ENCODE measurements at regions not wholly inside any gene's neighbourhood (a gene's known extent, or its start where the extent isn't known, plus 50 kb on each side); places are given as distances from the start of the nearest gene placed in this dataset.

DNA sequence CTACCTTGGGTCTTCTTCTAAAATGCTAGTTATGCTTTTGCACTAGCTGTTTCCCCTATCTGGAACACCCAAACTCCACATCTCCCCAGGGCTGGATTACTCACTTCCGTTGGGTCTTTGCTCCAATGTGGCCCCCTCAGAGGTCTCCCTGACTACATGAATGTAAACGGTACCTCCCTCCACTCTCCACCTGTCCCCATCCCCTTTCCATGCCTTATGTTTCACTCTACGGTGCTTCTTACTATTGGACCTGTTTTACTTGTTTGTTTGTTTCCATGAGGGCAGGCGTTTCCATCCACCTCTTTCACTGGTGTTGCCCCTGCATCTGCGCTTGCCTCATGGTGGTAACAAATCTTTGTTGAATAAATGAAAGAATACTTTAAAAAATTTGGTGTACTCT is 256.4 kb downstream of the SNAPC1 start:
- Histone ChIP-seq H3K4me3 (no peak overlapping the region), H3K36me3 (no peaks in the 10 kb centered on the region), H3K9me3 (no peaks in the 10 kb centered on the region), H3K27ac (no peak overlapping the region), H3K27me3 (replicated peaks; ENCODE audit: insufficient read depth) (no peaks in the 10 kb centered on the region), H3K4me1 (replicated peaks) (no peaks in the 10 kb centered on the region)
- 86% methylated on average over 5 of the region's 5 CpGs for whole genome bisulfite sequencing
- no peak for DNase-seq (ENCODE audit: low spot score)
- TF ChIP-seq POLR2A (IDR thresholded peaks at IDR 0.05) (no peak), POLR2AphosphoS5 (IDR thresholded peaks at IDR 0.05) (no peak)
- TF ChIP-seq, protein P1, sequence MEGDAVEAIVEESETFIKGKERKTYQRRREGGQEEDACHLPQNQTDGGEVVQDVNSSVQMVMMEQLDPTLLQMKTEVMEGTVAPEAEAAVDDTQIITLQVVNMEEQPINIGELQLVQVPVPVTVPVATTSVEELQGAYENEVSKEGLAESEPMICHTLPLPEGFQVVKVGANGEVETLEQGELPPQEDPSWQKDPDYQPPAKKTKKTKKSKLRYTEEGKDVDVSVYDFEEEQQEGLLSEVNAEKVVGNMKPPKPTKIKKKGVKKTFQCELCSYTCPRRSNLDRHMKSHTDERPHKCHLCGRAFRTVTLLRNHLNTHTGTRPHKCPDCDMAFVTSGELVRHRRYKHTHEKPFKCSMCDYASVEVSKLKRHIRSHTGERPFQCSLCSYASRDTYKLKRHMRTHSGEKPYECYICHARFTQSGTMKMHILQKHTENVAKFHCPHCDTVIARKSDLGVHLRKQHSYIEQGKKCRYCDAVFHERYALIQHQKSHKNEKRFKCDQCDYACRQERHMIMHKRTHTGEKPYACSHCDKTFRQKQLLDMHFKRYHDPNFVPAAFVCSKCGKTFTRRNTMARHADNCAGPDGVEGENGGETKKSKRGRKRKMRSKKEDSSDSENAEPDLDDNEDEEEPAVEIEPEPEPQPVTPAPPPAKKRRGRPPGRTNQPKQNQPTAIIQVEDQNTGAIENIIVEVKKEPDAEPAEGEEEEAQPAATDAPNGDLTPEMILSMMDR (IDR thresholded peaks at IDR 0.05): no peak
- intact Hi-C loops (cut with DNase I): no loop called here

DNA sequence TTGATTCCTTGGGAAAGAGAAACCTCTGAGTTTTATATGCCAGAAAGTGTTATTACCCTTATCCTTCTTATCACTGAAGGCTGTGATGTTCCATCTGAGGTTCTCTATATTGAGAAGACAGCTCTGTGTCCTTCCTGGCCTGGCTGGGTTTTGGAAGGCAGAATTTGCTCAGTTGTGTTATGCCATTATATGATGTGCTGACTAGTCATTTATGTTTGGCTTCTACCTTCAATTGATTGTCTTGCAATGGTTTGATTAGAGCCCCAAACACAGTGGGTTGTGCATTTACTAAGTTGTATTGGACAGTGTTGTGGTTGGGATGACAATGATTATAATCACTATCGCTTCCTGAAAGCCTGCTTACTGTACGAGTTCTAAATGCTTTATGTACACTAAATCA is 265.7 kb downstream of the SNAPC1 start:
- DNase-seq (ENCODE audit: low spot score): no peak
- no peaks in the 10 kb centered on the region for H3K27me3 ChIP-seq (replicated peaks; ENCODE audit: insufficient read depth)
- no peaks in the 10 kb centered on the region for H3K4me1 ChIP-seq (replicated peaks)
- H3K4me3 ChIP-seq: no peak overlapping the region
- TF ChIP-seq POLR2AphosphoS5 (IDR thresholded peaks at IDR 0.05) (no peak), POLR2A (IDR thresholded peaks at IDR 0.05) (no peak)
- TF ChIP-seq, protein P1 (IDR thresholded peaks at IDR 0.05): no peak
- intact Hi-C loops (cut with DNase I): no loop called here
- 68% methylated on average over 2 of the region's 2 CpGs for WGBS
- no peaks in the 10 kb centered on the region for H3K9me3 ChIP-seq
- no peak overlapping the region for H3K27ac ChIP-seq
- H3K36me3 ChIP-seq: no peaks in the 10 kb centered on the region

DNA sequence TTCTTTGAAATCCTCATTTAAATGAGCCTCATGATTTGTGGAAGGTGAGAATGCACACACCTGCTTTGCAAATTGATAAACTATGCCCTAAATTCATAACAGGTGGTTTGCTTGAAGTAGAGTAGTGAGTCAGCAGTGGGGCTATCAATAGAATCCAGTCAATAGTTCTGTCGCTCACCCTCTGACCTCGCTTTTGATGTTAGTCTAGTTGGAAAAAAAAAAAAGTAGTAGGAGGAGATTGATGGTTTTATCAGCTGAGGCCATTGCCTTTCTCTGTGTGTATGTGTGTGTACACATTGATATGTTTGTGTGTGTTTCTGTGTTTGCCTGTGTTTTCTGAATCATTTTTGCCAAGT is 267.3 kb downstream of the SNAPC1 start:
- 98% methylated on average over 2 of the region's 2 CpGs for WGBS
- Histone ChIP-seq H3K27me3 (replicated peaks; ENCODE audit: insufficient read depth) (no peaks in the 10 kb centered on the region), H3K27ac (no peak overlapping the region), H3K9me3 (no peaks in the 10 kb centered on the region), H3K4me3 (no peak overlapping the region), H3K4me1 (replicated peaks) (no peaks in the 10 kb centered on the region), H3K36me3 (no peaks in the 10 kb centered on the region)
- intact Hi-C loops (cut with DNase I): no loop called here
- no peak for DNase-seq (ENCODE audit: low spot score)
- TF ChIP-seq, protein P1 (IDR thresholded peaks at IDR 0.05): no peak
- TF ChIP-seq POLR2A (IDR thresholded peaks at IDR 0.05) (no peak), POLR2AphosphoS5 (IDR thresholded peaks at IDR 0.05) (no peak)

DNA sequence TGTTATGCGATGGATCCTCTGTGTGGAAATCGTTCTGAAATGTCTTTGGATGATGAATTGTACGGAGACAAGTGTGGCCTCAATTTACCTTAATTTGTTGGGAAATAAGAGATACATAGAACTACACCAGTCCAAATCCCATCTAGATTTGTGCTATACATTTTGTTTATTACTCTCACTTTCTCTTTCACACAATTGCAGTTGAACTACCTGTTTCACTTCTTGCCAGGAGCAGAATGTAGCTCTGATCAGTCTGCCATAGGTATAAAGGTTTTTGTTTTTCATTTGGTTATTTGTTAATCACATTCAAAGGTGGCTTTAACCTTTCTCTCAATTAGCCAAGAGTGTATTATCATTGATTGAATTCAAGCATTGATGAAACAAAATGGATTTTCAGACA is 268.2 kb downstream of the SNAPC1 start:
- WGBS: 95% methylated on average over 3 of the region's 3 CpGs
- Histone ChIP-seq H3K27me3 (replicated peaks; ENCODE audit: insufficient read depth) (no peaks in the 10 kb centered on the region), H3K27ac (no peak overlapping the region), H3K4me3 (no peak overlapping the region), H3K36me3 (no peaks in the 10 kb centered on the region), H3K9me3 (no peaks in the 10 kb centered on the region), H3K4me1 (replicated peaks) (no peaks in the 10 kb centered on the region)
- TF ChIP-seq, protein P1 (IDR thresholded peaks at IDR 0.05): no peak
- TF ChIP-seq POLR2A (IDR thresholded peaks at IDR 0.05): no peak
- no peak for TF ChIP-seq POLR2AphosphoS5 (IDR thresholded peaks at IDR 0.05)
- no peak for DNase-seq (ENCODE audit: low spot score)
- intact Hi-C loops (cut with DNase I): no loop called here

DNA sequence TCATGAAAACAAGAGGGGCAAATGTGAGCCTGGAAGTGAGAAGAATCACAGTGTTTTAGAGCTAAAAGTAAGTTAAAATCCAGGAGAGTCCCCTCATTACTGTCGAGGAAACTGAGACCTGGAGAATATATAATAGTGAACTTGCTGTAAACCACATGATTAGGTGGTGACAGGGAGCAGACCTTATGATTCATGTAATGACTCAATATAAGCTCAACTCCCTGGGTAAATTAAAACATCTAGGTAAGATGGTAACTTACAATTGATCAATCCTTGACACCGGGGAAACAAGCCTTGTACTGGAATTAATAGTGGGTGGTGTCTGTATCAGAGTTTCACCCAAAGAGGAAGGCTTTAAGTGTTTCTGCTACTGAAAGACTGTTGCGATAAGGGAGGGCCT is 269.3 kb downstream of the SNAPC1 start:
- TF ChIP-seq POLR2AphosphoS5 (IDR thresholded peaks at IDR 0.05) (no peak), POLR2A (IDR thresholded peaks at IDR 0.05) (no peak)
- TF ChIP-seq, protein P1 (IDR thresholded peaks at IDR 0.05): no peak

More for the DNA sequence above, 269.3 kb downstream of the SNAPC1 start:
- 95% methylated on average over 3 of the region's 3 CpGs for WGBS
- no peak overlapping the region for H3K4me3 ChIP-seq
- no peaks in the 10 kb centered on the region for H3K4me1 ChIP-seq (replicated peaks)
- no peak for DNase-seq (ENCODE audit: low spot score)
- H3K27me3 ChIP-seq (replicated peaks; ENCODE audit: insufficient read depth): no peaks in the 10 kb centered on the region
- intact Hi-C loops (cut with DNase I): no loop called here
- H3K36me3 ChIP-seq: no peaks in the 10 kb centered on the region
- H3K27ac ChIP-seq: no peak overlapping the region
- H3K9me3 ChIP-seq: no peaks in the 10 kb centered on the region
